ENCODE measurements at regions not wholly inside any gene's neighbourhood (a gene's known extent, or its start where the extent isn't known, plus 50 kb on each side); places are given as distances from the start of the nearest gene placed in this dataset.

DNA sequence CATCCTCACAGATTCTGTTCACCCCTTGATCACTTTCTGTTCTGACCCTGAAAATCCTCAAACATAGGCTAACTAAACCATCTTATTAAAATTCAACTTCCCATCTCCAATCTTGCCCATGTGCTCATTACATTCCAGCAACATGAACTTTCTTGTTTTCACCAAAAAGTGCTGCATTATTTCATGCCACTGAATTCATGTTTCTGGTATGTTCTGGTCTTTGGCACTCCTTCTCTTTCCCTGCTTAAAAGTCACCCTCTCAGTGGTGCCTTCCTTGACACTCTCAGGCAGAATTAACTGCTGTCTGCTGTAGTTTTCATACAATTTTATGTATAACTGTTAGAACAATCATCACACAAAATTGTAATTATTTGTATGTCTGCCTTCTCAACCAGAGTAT is 247.7 kb upstream of the RBMS1 start:
- TF ChIP-seq, protein P1, sequence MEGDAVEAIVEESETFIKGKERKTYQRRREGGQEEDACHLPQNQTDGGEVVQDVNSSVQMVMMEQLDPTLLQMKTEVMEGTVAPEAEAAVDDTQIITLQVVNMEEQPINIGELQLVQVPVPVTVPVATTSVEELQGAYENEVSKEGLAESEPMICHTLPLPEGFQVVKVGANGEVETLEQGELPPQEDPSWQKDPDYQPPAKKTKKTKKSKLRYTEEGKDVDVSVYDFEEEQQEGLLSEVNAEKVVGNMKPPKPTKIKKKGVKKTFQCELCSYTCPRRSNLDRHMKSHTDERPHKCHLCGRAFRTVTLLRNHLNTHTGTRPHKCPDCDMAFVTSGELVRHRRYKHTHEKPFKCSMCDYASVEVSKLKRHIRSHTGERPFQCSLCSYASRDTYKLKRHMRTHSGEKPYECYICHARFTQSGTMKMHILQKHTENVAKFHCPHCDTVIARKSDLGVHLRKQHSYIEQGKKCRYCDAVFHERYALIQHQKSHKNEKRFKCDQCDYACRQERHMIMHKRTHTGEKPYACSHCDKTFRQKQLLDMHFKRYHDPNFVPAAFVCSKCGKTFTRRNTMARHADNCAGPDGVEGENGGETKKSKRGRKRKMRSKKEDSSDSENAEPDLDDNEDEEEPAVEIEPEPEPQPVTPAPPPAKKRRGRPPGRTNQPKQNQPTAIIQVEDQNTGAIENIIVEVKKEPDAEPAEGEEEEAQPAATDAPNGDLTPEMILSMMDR (IDR thresholded peaks at IDR 0.05) = no peak
- no peak for TF ChIP-seq POLR2A (IDR thresholded peaks at IDR 0.05)
